NT2/D1 (cell line): ENCODE measurements at regions not wholly inside any gene's neighbourhood (a gene's known extent, or its start where the extent isn't known, plus 50 kb on each side); places are given as distances from the start of the nearest gene placed in this dataset.

ENCODE experiments used
- SUZ12 ChIP-seq: IDR thresholded peaks from 2 replicates; pipeline ENCODE4 v1.6.1; 2011; ENCODE audit not compliant: insufficient read length, insufficient read depth; ENCODE audit errors: extremely low read depth
- YY1 ChIP-seq: IDR thresholded peaks from 2 replicates; pipeline ENCODE4 v1.6.1; 2011; ENCODE audit not compliant: insufficient read length, insufficient read depth

- TF ChIP-seq YY1 (no peak), SUZ12 (no peak)
Observed at GRCh38 chr4:160141206-160141605, 1038.3 kb downstream of the RAPGEF2 start.
